GM04504 (cell line): ENCODE measurements at regions not wholly inside any gene's neighbourhood (a gene's known extent, or its start where the extent isn't known, plus 50 kb on each side); places are given as distances from the start of the nearest gene placed in this dataset.

ENCODE experiments used
- DNase-seq: peaks from one replicate; pipeline ENCODE4 v3.0.0-alpha.2; 2012; ENCODE audit warnings: low read depth

DNA sequence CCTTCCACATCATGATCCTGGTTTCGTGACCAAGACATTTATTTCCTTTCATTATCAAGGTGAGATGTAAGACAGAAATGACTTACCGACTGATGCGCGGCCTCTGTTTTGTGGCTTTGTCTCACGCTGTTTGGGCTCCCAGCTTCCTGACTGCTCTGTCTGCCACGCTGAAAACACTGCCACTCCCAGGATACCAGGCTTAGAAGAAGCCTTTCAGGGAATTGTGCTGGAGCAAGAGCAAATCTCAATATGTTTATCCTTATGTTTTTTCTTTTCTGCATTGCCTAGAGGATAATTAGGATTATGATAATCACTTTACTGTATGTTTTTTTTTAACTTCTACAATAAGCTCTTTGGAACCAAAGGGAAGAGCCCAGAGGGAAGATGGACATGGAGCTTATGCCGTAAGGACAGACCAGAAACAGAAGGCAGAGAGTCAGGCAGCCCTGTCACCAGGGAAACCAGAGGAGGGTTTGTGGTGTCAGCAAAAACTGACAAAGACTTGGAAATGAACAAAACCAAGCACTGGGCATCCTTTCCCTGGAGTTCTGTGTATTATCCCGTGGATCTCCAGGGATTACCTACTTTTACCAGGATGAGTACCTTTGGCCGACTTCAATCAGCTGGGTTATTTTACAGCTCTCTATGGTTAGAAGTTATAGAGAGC, 68.2 kb upstream of the ISX start:
- DNase-seq: no peak

- no peak for DNase-seq
Measured at GRCh38 chr22:34998921-34999320, 67.0 kb upstream of the ISX start.

- DNase-seq: no peak
Measured at GRCh38 chr22:35008213-35008612, 57.7 kb upstream of the ISX start.

GRCh38 chr22:35010543-35010942, 55.4 kb upstream of the ISX start:
- DNase-seq: no peak

- DNase-seq: no peak
Measured at GRCh38 chr22:35014812-35015211, 51.1 kb upstream of the ISX start.
